ENCODE measurements at regions not wholly inside any gene's neighbourhood (a gene's known extent, or its start where the extent isn't known, plus 50 kb on each side); places are given as distances from the start of the nearest gene placed in this dataset.
"Not testable (repeated sequence)": the region's sequence is repeated elsewhere in the genome, so short reads cannot be mapped to it uniquely, and the experiment has no call there.

DNA sequence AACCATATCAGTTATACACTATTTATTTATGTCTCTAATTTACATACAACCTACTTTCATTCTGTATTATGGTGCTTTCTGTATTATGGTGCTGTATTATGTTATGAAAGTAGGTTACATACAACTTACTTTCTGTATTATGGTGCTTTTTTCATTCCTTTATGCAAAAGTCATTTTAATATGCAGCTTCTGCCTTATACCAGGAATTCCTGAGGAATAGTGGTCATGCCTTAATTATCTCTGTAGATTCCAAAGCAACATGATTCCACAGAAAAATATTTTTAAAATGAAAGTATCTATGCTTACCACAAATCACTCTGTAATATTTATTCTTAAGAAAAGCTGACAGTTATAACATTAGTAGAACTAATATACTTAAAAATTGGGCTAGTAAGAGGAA lies 922.0 kb upstream of the NRXN1 start:
- peaks cover 0 to 13% (median 5%) of the 10 kb centered on the region in 5 experiments for H3K9me3 ChIP-seq (ENCODE audit: control extremely low read depth in 1 of 5, control insufficient read depth in 4 of 5, insufficient read depth in 2 of 5, low read depth in 1 of 5, low read length in 4 of 5)
- H3K4me3 ChIP-seq (ENCODE audit: control insufficient read depth in 1 of 7, extremely low read depth in 1 of 7, insufficient read depth in 4 of 7, low read depth in 2 of 7, low read length in 6 of 7), result no peak overlapping the region
- POLR2A ChIA-PET, result no interaction called here
- no peaks in the 10 kb centered on the region for H3K36me3 ChIP-seq (ENCODE audit: control insufficient read depth in 4 of 4, insufficient read depth in 4 of 4, low read length in 3 of 4)
- no peaks in the 10 kb centered on the region for H3K4me1 ChIP-seq (ENCODE audit: control extremely low read depth in 1 of 4, control insufficient read depth in 4 of 4, insufficient read depth in 4 of 4, low read length in 3 of 4)
- DNase-seq, result no peak
- H3K27me3 ChIP-seq (replicated peaks in 2 of 5; ENCODE audit: control insufficient read depth in 4 of 5, insufficient read depth in 5 of 5, low read length in 4 of 5), result no peaks in the 10 kb centered on the region
- no peak overlapping the region for H3K27ac ChIP-seq (ENCODE audit: insufficient read depth in 1 of 2, low read depth in 1 of 2, low read length in 2 of 2, poor library complexity in 1 of 2, severe bottlenecking in 2 of 2)
- CTCF ChIA-PET, result no interaction called here

DNA sequence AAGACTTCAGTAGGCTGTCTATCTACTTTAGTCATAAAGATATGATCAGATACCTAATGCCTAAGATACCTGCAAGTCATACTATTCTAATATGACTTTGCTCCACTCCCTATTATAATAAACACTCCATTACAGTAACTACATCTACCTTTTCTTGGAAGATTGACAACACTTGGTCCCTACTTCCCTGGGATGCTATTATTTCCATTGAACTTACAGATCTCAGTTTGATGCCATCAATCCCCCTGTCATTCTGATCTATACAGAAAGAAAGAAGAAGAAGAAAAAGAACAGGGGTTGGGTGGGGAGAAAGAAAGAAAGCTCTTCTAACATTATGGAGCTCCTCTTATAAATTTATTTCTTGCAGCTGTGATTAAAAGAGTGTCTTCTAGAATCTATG lies 889.1 kb upstream of the NRXN1 start:
- DNase-seq, result no peak
- ChIA-PET POLR2A (no interaction called here), CTCF (no interaction called here)
- Histone ChIP-seq H3K9me3 (ENCODE audit: control extremely low read depth in 1 of 5, control insufficient read depth in 4 of 5, insufficient read depth in 2 of 5, low read depth in 1 of 5, low read length in 4 of 5) (no peaks in the 10 kb centered on the region), H3K27me3 (replicated peaks in 2 of 5; ENCODE audit: control insufficient read depth in 4 of 5, insufficient read depth in 5 of 5, low read length in 4 of 5) (no peaks in the 10 kb centered on the region), H3K4me3 (ENCODE audit: control insufficient read depth in 1 of 7, extremely low read depth in 1 of 7, insufficient read depth in 4 of 7, low read depth in 2 of 7, low read length in 6 of 7) (no peak overlapping the region), H3K36me3 (ENCODE audit: control insufficient read depth in 4 of 4, insufficient read depth in 4 of 4, low read length in 3 of 4) (no peaks in the 10 kb centered on the region), H3K4me1 (ENCODE audit: control extremely low read depth in 1 of 4, control insufficient read depth in 4 of 4, insufficient read depth in 4 of 4, low read length in 3 of 4) (no peaks in the 10 kb centered on the region), H3K27ac (ENCODE audit: insufficient read depth in 1 of 2, low read depth in 1 of 2, low read length in 2 of 2, poor library complexity in 1 of 2, severe bottlenecking in 2 of 2) (no peak overlapping the region)

DNA sequence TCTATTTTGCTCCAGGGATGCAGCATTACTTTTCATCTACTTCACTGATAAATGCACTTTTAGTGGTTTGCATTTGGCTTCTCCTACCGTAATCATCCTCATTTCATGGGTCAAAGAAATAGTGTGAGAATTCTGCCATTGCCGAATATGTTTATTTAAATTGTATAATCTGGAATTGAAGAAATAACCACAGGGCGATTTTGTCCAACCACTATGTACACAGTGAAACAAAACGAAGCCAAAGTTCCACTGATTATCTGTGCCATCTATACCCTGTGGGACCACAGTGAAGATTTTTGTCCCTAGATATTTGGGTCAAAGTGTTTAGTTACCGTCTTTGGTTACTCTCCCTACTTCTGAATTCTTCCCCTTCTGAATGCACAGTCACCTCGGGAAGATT lies 888.6 kb upstream of the NRXN1 start:
- ChIA-PET CTCF (no interaction called here), POLR2A (no interaction called here)
- no peak for DNase-seq
- Histone ChIP-seq H3K4me3 (ENCODE audit: control insufficient read depth in 1 of 7, extremely low read depth in 1 of 7, insufficient read depth in 4 of 7, low read depth in 2 of 7, low read length in 6 of 7) (no peak overlapping the region), H3K27me3 (replicated peaks in 2 of 5; ENCODE audit: control insufficient read depth in 4 of 5, insufficient read depth in 5 of 5, low read length in 4 of 5) (no peaks in the 10 kb centered on the region), H3K27ac (ENCODE audit: insufficient read depth in 1 of 2, low read depth in 1 of 2, low read length in 2 of 2, poor library complexity in 1 of 2, severe bottlenecking in 2 of 2) (no peak overlapping the region), H3K4me1 (ENCODE audit: control extremely low read depth in 1 of 4, control insufficient read depth in 4 of 4, insufficient read depth in 4 of 4, low read length in 3 of 4) (no peaks in the 10 kb centered on the region), H3K36me3 (ENCODE audit: control insufficient read depth in 4 of 4, insufficient read depth in 4 of 4, low read length in 3 of 4) (no peaks in the 10 kb centered on the region), H3K9me3 (ENCODE audit: control extremely low read depth in 1 of 5, control insufficient read depth in 4 of 5, insufficient read depth in 2 of 5, low read depth in 1 of 5, low read length in 4 of 5) (no peaks in the 10 kb centered on the region)
- WGBS (ENCODE audit: insufficient coverage), result 72% methylated on average over 4 of the region's 6 CpGs

DNA sequence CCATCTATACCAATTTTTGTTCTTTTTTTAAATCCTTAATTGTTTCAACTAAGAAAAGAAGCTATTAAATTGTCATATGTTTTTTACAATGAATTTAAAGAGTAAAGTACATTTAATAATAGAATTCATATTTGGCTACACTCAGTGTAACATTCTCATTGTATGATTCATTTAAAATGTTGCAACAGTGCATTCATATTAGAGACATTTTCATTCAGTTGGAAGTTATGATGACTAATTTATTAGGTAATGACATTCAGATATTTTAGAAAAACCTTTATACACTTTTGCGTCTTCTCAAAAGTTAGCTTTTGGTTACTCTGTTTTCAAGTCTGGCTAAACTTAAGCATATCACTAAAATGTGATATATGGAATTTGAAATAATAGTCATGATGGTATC lies 887.5 kb upstream of the NRXN1 start:
- no peak for DNase-seq
- H3K27ac ChIP-seq (ENCODE audit: insufficient read depth in 1 of 2, low read depth in 1 of 2, low read length in 2 of 2, poor library complexity in 1 of 2, severe bottlenecking in 2 of 2), result no peak overlapping the region
- no peaks in the 10 kb centered on the region for H3K4me1 ChIP-seq (ENCODE audit: control extremely low read depth in 1 of 4, control insufficient read depth in 4 of 4, insufficient read depth in 4 of 4, low read length in 3 of 4)
- H3K9me3 ChIP-seq (ENCODE audit: control extremely low read depth in 1 of 5, control insufficient read depth in 4 of 5, insufficient read depth in 2 of 5, low read depth in 1 of 5, low read length in 4 of 5), result no peaks in the 10 kb centered on the region
- WGBS (ENCODE audit: insufficient coverage), result no CpG with 5 or more reads among the region's 1 CpG
- H3K4me3 ChIP-seq (ENCODE audit: control insufficient read depth in 1 of 7, extremely low read depth in 1 of 7, insufficient read depth in 4 of 7, low read depth in 2 of 7, low read length in 6 of 7), result no peak overlapping the region
- no peaks in the 10 kb centered on the region for H3K36me3 ChIP-seq (ENCODE audit: control insufficient read depth in 4 of 4, insufficient read depth in 4 of 4, low read length in 3 of 4)
- ChIA-PET CTCF (no interaction called here), POLR2A (no interaction called here)
- H3K27me3 ChIP-seq (replicated peaks in 2 of 5; ENCODE audit: control insufficient read depth in 4 of 5, insufficient read depth in 5 of 5, low read length in 4 of 5), result no peaks in the 10 kb centered on the region

DNA sequence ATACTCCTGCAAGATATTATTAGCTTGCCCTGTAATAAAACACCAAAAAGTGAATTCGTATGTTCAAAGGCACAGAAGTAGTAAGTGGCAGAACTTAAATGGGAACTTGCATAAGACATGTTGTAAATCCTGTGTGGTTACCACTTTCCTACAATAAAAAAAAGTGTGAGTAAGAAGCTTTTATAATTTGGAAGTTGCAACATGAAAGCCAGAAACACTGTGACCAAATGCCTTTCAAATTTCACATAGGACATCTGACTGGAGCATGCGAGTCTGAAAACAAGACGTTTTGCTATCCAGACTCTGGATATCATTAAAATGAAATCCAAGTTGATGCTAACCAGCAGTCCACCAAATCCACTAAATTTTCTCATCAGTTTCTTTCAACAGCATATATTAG lies 886.2 kb upstream of the NRXN1 start:
- Histone ChIP-seq H3K27ac (ENCODE audit: insufficient read depth in 1 of 2, low read depth in 1 of 2, low read length in 2 of 2, poor library complexity in 1 of 2, severe bottlenecking in 2 of 2) (no peak overlapping the region), H3K36me3 (ENCODE audit: control insufficient read depth in 4 of 4, insufficient read depth in 4 of 4, low read length in 3 of 4) (no peaks in the 10 kb centered on the region), H3K4me3 (ENCODE audit: control insufficient read depth in 1 of 7, extremely low read depth in 1 of 7, insufficient read depth in 4 of 7, low read depth in 2 of 7, low read length in 6 of 7) (no peak overlapping the region), H3K27me3 (replicated peaks in 2 of 5; ENCODE audit: control insufficient read depth in 4 of 5, insufficient read depth in 5 of 5, low read length in 4 of 5) (no peaks in the 10 kb centered on the region), H3K4me1 (ENCODE audit: control extremely low read depth in 1 of 4, control insufficient read depth in 4 of 4, insufficient read depth in 4 of 4, low read length in 3 of 4) (no peaks in the 10 kb centered on the region), H3K9me3 (ENCODE audit: control extremely low read depth in 1 of 5, control insufficient read depth in 4 of 5, insufficient read depth in 2 of 5, low read depth in 1 of 5, low read length in 4 of 5) (no peaks in the 10 kb centered on the region)
- ChIA-PET POLR2A (no interaction called here), CTCF (interaction anchor here (1.2 kb wide), 1 partner anchor 10 kb away, joined by 3 read pairs; no protein-coding TSS in a partner anchor)
- DNase-seq, result no peak
- 70% methylated on average over 2 of the region's 3 CpGs for WGBS (ENCODE audit: insufficient coverage)

DNA sequence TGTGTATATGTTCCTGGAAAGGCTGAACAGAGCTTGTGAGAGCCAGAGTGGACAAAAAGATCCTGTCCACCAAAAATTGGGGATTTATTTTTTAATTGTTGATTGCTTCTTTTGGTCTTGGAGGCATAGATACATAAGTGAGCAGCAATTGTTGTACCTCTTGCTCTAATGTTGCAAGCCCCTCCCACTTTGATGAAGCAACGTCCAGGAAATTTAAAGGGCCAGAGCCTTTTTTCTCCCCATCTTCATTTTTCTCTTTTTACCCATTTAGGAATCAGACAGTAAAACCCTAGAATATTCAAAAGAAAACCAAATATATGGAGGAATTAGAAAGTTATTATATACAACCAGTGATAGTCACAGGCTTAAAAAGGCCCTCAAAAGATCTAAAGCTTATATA lies 871.8 kb upstream of the NRXN1 start:
- WGBS (ENCODE audit: insufficient coverage), result no CpG with 5 or more reads among the region's 1 CpG
- no peak overlapping the region for H3K27ac ChIP-seq (ENCODE audit: insufficient read depth in 1 of 2, low read depth in 1 of 2, low read length in 2 of 2, poor library complexity in 1 of 2, severe bottlenecking in 2 of 2)
- no peaks in the 10 kb centered on the region for H3K4me1 ChIP-seq (ENCODE audit: control extremely low read depth in 1 of 4, control insufficient read depth in 4 of 4, insufficient read depth in 4 of 4, low read length in 3 of 4)
- ChIA-PET CTCF (no interaction called here), POLR2A (no interaction called here)
- no peak for DNase-seq
- no peak overlapping the region for H3K4me3 ChIP-seq (ENCODE audit: control insufficient read depth in 1 of 7, extremely low read depth in 1 of 7, insufficient read depth in 4 of 7, low read depth in 2 of 7, low read length in 6 of 7)
- no peaks in the 10 kb centered on the region for H3K9me3 ChIP-seq (ENCODE audit: control extremely low read depth in 1 of 5, control insufficient read depth in 4 of 5, insufficient read depth in 2 of 5, low read depth in 1 of 5, low read length in 4 of 5)
- no peaks in the 10 kb centered on the region for H3K36me3 ChIP-seq (ENCODE audit: control insufficient read depth in 4 of 4, insufficient read depth in 4 of 4, low read length in 3 of 4)
- no peaks in the 10 kb centered on the region for H3K27me3 ChIP-seq (replicated peaks in 2 of 5; ENCODE audit: control insufficient read depth in 4 of 5, insufficient read depth in 5 of 5, low read length in 4 of 5)

DNA sequence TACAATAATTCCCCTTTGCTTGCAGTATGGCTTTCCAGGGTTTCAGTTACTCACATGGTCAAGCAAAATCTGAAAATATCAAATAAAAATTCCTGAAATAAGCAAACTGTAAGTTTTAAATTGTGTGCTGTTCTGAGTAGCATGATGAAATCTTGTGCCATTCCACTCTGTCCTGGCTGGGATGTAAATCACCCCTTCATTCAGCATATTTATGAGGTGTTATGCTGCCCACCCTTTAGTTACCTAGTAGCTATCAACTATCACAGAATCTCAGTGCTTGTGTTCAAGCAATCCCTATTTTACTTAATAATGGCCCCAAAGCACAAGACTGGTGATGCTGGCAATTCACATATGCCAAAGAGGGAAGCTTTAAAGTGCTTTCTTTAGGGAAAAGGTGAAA lies 867.7 kb upstream of the NRXN1 start:
- Histone ChIP-seq H3K4me1 (ENCODE audit: control extremely low read depth in 1 of 4, control insufficient read depth in 4 of 4, insufficient read depth in 4 of 4, low read length in 3 of 4) (no peaks in the 10 kb centered on the region), H3K36me3 (ENCODE audit: control insufficient read depth in 4 of 4, insufficient read depth in 4 of 4, low read length in 3 of 4) (no peaks in the 10 kb centered on the region), H3K9me3 (ENCODE audit: control extremely low read depth in 1 of 5, control insufficient read depth in 4 of 5, insufficient read depth in 2 of 5, low read depth in 1 of 5, low read length in 4 of 5) (no peaks in the 10 kb centered on the region), H3K27me3 (replicated peaks in 2 of 5; ENCODE audit: control insufficient read depth in 4 of 5, insufficient read depth in 5 of 5, low read length in 4 of 5) (no peaks in the 10 kb centered on the region), H3K4me3 (ENCODE audit: control insufficient read depth in 1 of 7, extremely low read depth in 1 of 7, insufficient read depth in 4 of 7, low read depth in 2 of 7, low read length in 6 of 7) (no peak overlapping the region), H3K27ac (ENCODE audit: insufficient read depth in 1 of 2, low read depth in 1 of 2, low read length in 2 of 2, poor library complexity in 1 of 2, severe bottlenecking in 2 of 2) (no peak overlapping the region)
- no peak for DNase-seq
- ChIA-PET CTCF (no interaction called here), POLR2A (no interaction called here)

DNA sequence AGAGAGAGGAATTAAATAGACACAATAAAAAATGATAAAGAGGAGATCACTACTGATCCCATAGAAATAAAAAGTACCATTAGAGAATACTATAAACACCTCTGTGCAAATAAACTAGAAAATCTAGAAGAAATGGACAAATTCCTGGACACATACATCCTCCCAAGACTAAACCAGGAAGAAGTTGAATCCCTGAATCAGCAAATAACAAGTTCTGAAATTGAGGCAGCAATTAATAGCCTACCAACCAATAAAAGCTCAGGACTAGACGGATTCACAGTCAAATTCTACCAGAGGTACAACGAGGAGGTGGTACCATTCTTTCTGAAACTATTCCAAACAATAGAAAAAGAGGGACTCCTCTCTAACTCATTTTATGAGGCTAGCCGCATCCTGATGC lies 862.7 kb upstream of the NRXN1 start:
- CTCF ChIA-PET; POLR2A ChIA-PET; H3K9me3 ChIP-seq (ENCODE audit: control extremely low read depth in 1 of 5, control insufficient read depth in 4 of 5, insufficient read depth in 2 of 5, low read depth in 1 of 5, low read length in 4 of 5); H3K27ac ChIP-seq (ENCODE audit: insufficient read depth in 1 of 2, low read depth in 1 of 2, low read length in 2 of 2, poor library complexity in 1 of 2, severe bottlenecking in 2 of 2); H3K27me3 ChIP-seq (replicated peaks in 2 of 5; ENCODE audit: control insufficient read depth in 4 of 5, insufficient read depth in 5 of 5, low read length in 4 of 5); DNase-seq; H3K36me3 ChIP-seq (ENCODE audit: control insufficient read depth in 4 of 4, insufficient read depth in 4 of 4, low read length in 3 of 4); H3K4me3 ChIP-seq (ENCODE audit: control insufficient read depth in 1 of 7, extremely low read depth in 1 of 7, insufficient read depth in 4 of 7, low read depth in 2 of 7, low read length in 6 of 7); H3K4me1 ChIP-seq (ENCODE audit: control extremely low read depth in 1 of 4, control insufficient read depth in 4 of 4, insufficient read depth in 4 of 4, low read length in 3 of 4): not testable (repeated sequence)
- 100% methylated on average over 1 of the region's 3 CpGs for WGBS (ENCODE audit: insufficient coverage)

Measured in common myeloid progenitor, CD34-positive (primary cell).